MM.1S (cell line): ENCODE measurements at regions not wholly inside any gene's neighbourhood (a gene's known extent, or its start where the extent isn't known, plus 50 kb on each side); places are given as distances from the start of the nearest gene placed in this dataset.
"Not testable (repeated sequence)": the region's sequence is repeated elsewhere in the genome, so short reads cannot be mapped to it uniquely, and the experiment has no call there.

Experiments used
- CTCF ChIP-seq: fragments of 300-600 bp; sonication (generic); IDR thresholded peaks from 2 replicates; pipeline ENCODE4 v1.5.1; 2016; ENCODE audit warnings: antibody characterized with exemption, low read length, mixed read lengths
- EZH2 ChIP-seq: fragments of 300-600 bp; sonication (generic); optimal IDR thresholded peaks from 2 replicates; pipeline ENCODE3; 2017; ENCODE audit warnings: low read depth, mild to moderate bottlenecking, antibody characterized with exemption, low read length, mixed read lengths

DNA sequence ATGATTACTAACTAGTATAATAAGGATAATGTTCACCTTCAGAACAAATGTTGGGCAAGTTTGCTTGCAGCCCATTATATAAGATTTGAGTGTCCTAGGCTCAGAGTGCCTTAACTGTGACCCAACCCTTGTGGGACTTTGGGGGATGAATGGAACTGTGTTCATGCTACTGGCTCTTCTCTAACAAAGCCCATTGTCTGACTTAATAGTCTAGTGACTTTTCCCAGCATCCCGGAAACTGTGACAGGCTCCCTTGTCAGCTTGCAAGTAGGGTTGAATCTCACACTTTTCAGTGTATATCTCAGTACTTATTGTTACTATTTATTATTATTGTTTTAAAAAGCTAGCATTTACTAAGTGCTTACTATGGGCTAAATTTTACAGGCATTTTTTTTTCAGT lies 729.2 kb downstream of the PRIM2 start:
- TF ChIP-seq CTCF, EZH2: not testable (repeated sequence)
